ENCODE measurements at regions not wholly inside any gene's neighbourhood (a gene's known extent, or its start where the extent isn't known, plus 50 kb on each side); places are given as distances from the start of the nearest gene placed in this dataset.

DNA sequence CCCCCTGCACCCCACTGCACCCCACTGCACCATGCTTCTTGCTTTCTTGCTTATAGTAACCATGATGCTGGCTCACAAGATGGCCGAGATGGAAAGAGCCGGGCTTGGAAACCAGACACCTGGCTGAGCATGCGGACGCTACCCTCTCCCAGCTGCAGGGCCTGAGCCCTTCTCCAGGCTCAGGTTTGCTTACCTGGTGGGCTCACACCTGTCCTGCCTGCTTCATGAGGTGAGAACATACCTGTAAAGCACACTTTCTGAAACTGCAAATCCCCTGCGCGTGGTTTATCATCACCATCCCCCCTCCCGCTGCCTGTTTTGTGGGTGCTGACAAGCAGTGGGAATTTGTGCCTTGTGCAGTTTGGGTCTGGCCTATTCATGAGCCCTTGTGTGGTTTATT is 302.7 kb downstream of the GLRX3 start:
- H3K79me2 ChIP-seq (ENCODE audit: insufficient read depth, low read length) = no peaks in the 10 kb centered on the region
- no peaks in the 10 kb centered on the region for H3K36me3 ChIP-seq (ENCODE audit: insufficient read depth, low read length)
- H3K4me2 ChIP-seq (ENCODE audit: low read depth, low read length, poor library complexity, severe bottlenecking) = no peak overlapping the region
- no peak overlapping the region for H2AFZ ChIP-seq (ENCODE audit: low read length)
- H4K20me1 ChIP-seq (ENCODE audit: insufficient read depth, low read length, poor library complexity, severe bottlenecking) = no peaks in the 10 kb centered on the region
- no peaks in the 10 kb centered on the region for H3K9me2 ChIP-seq (replicated peaks; ENCODE audit: low read depth, low read length)
- no peaks in the 10 kb centered on the region for H3K27me3 ChIP-seq (ENCODE audit: insufficient read depth, low read length, poor library complexity, severe bottlenecking)
- peaks cover 11% of the 10 kb centered on the region; the same call in 1 of the 2 replicates for H3K9me3 ChIP-seq (ENCODE audit: insufficient read depth, low read depth, low read length)
- TF ChIP-seq CTCF (conservative IDR thresholded peaks at IDR 0.05; ENCODE audit: low read length) = no peak
- no peak for TF ChIP-seq EZH2phosphoT487 (IDR thresholded peaks at IDR 0.05; ENCODE audit: borderline replicate concordance)
- H3F3A ChIP-seq (ENCODE audit: low read depth) = no peaks in the 10 kb centered on the region
- no peaks in the 10 kb centered on the region for H3K4me1 ChIP-seq (ENCODE audit: insufficient read depth, low read length, poor library complexity, severe bottlenecking)
- H3K4me3 ChIP-seq (ENCODE audit: low read length, poor library complexity, severe bottlenecking) = no peak overlapping the region
- no peak overlapping the region for H3K9ac ChIP-seq (ENCODE audit: low read depth, low read length, poor library complexity, severe bottlenecking)

DNA sequence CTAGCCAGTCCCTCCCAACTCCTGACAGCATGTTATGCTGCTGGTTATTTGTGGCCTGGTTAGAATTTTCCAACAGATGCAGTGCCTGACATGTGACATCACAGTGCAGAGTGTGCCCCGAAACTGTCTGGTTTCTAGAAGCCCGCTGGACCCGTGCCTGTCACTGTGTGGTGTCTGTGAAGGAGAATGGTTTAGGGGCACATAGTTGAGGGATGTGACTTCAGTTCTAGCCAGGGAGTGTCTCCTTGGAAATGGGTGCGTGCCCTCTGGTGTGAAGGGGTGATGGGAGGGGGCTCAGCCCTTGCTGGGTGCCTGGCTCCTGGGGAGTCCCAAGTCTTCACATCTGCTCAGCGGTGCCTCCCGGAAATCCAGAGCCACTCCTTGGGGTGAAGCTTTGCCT is 303.6 kb downstream of the GLRX3 start:
- Histone ChIP-seq H3K9me2 (replicated peaks; ENCODE audit: low read depth, low read length) (no peaks in the 10 kb centered on the region), H3K4me1 (ENCODE audit: insufficient read depth, low read length, poor library complexity, severe bottlenecking) (no peaks in the 10 kb centered on the region), H3K9ac (ENCODE audit: low read depth, low read length, poor library complexity, severe bottlenecking) (no peak overlapping the region), H3K27me3 (ENCODE audit: insufficient read depth, low read length, poor library complexity, severe bottlenecking) (no peaks in the 10 kb centered on the region), H3K4me2 (ENCODE audit: low read depth, low read length, poor library complexity, severe bottlenecking) (no peak overlapping the region), H3K79me2 (ENCODE audit: insufficient read depth, low read length) (no peaks in the 10 kb centered on the region), H4K20me1 (ENCODE audit: insufficient read depth, low read length, poor library complexity, severe bottlenecking) (no peaks in the 10 kb centered on the region), H3K9me3 (ENCODE audit: insufficient read depth, low read depth, low read length) (peaks cover 11% of the 10 kb centered on the region; the same call in 1 of the 2 replicates), H3K36me3 (ENCODE audit: insufficient read depth, low read length) (no peaks in the 10 kb centered on the region), H3K4me3 (ENCODE audit: low read length, poor library complexity, severe bottlenecking) (no peak overlapping the region), H3F3A (ENCODE audit: low read depth) (no peaks in the 10 kb centered on the region), H2AFZ (ENCODE audit: low read length) (no peak overlapping the region)
- TF ChIP-seq CTCF (conservative IDR thresholded peaks at IDR 0.05; ENCODE audit: low read length) (no peak), EZH2phosphoT487 (IDR thresholded peaks at IDR 0.05; ENCODE audit: borderline replicate concordance) (no peak)

DNA sequence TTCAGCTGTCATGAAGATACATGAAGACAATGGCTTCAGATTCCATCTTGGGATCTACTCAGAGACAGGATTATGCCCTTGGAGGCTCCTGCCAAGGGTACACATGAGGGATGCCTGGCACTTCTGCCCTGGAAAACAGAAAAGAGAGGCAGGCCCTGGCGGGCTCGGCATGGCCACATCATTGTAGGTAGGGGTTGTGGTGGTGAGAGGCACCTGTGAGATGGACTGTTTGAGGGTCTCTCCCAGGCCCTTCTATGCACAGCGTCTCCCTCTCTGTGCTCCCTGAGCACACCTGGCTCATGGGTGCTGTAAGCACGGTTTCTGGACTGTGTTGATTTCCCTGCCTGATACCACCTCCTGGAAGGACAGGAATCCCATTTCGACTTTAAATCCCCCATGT is 304.3 kb downstream of the GLRX3 start:
- H4K20me1 ChIP-seq (ENCODE audit: insufficient read depth, low read length, poor library complexity, severe bottlenecking) = no peaks in the 10 kb centered on the region

More for the DNA sequence above, 304.3 kb downstream of the GLRX3 start:
- Histone ChIP-seq H2AFZ (ENCODE audit: low read length) (no peak overlapping the region), H3K36me3 (ENCODE audit: insufficient read depth, low read length) (no peaks in the 10 kb centered on the region), H3K4me2 (ENCODE audit: low read depth, low read length, poor library complexity, severe bottlenecking) (no peak overlapping the region), H3K27me3 (ENCODE audit: insufficient read depth, low read length, poor library complexity, severe bottlenecking) (no peaks in the 10 kb centered on the region), H3K9me3 (ENCODE audit: insufficient read depth, low read depth, low read length) (peaks cover 11% of the 10 kb centered on the region; the same call in 1 of the 2 replicates), H3F3A (ENCODE audit: low read depth) (no peaks in the 10 kb centered on the region), H3K9ac (ENCODE audit: low read depth, low read length, poor library complexity, severe bottlenecking) (no peak overlapping the region), H3K79me2 (ENCODE audit: insufficient read depth, low read length) (no peaks in the 10 kb centered on the region), H3K4me1 (ENCODE audit: insufficient read depth, low read length, poor library complexity, severe bottlenecking) (no peaks in the 10 kb centered on the region), H3K4me3 (ENCODE audit: low read length, poor library complexity, severe bottlenecking) (no peak overlapping the region), H3K9me2 (replicated peaks; ENCODE audit: low read depth, low read length) (no peaks in the 10 kb centered on the region)
- TF ChIP-seq EZH2phosphoT487 (IDR thresholded peaks at IDR 0.05; ENCODE audit: borderline replicate concordance) = no peak
- TF ChIP-seq CTCF (conservative IDR thresholded peaks at IDR 0.05; ENCODE audit: low read length) = no peak
